Activated CD8-positive, alpha-beta T cell treated with anti-CD3 and anti-CD28 coated beads, Interleukin-2, amount 10 ng/mL, durations not matched to agents 7 days and 5 days (primary cell): ENCODE measurements at regions not wholly inside any gene's neighbourhood (a gene's known extent, or its start where the extent isn't known, plus 50 kb on each side); places are given as distances from the start of the nearest gene placed in this dataset.

ENCODE experiments used
- ATAC-seq: fragments of 150-1000 bp; cut with Tn5 transposase; one replicate; pipeline ENCODE4 v1.10.0; 2021; ENCODE audit warnings: moderate library complexity
- CTCF ChIA-PET: fragments of 350-600 bp; sonication (Branson Sonifier 250); formaldehyde crosslinking; loops from one replicate; lab custom pipeline; 2021; ENCODE audit warnings: antibody characterized with exemption; lab: Charles Lee
- POLR2A ChIA-PET: fragments of 350-600 bp; sonication (Branson Sonifier 250); formaldehyde crosslinking; loops from one replicate; lab custom pipeline; 2021; ENCODE audit warnings: antibody characterized with exemption; lab: Charles Lee
- DNase-seq: peaks from one replicate; pipeline ENCODE4 v3.0.0-alpha.2; 2020
- H3K27ac Mint-ChIP-seq: one replicate; pipeline ENCODE4 v1.8.0; 2021; ENCODE audit warnings: mild to moderate bottlenecking, mixed read lengths
- H3K27me3 Mint-ChIP-seq: one replicate; pipeline ENCODE4 v1.8.0; 2021; ENCODE audit warnings: low read depth, mixed read lengths
- H3K36me3 Mint-ChIP-seq: one replicate; pipeline ENCODE4 v1.8.0; 2021; ENCODE audit warnings: low read depth, mixed read lengths
- H3K4me1 Mint-ChIP-seq: one replicate; pipeline ENCODE4 v1.8.0; 2021; ENCODE audit warnings: low read depth, mixed read lengths
- H3K4me3 Mint-ChIP-seq: one replicate; pipeline ENCODE4 v1.8.0; 2021; ENCODE audit warnings: mild to moderate bottlenecking, mixed read lengths
- H3K9me3 Mint-ChIP-seq: one replicate; pipeline ENCODE4 v1.8.0; 2022; ENCODE audit warnings: mixed read lengths; ENCODE audit not compliant: insufficient read depth

GRCh38 chr18:59967878-59968277 lies 68.1 kb downstream of the PMAIP1 start:
- H3K4me1 Mint-ChIP-seq: peaks cover 14% of the 10 kb centered on the region
- ChIA-PET POLR2A (interaction anchor here (1.6 kb wide), 1 partner anchor 68 kb away, joined by 6 read pairs; no protein-coding TSS in a partner anchor), CTCF (no interaction called here)
- no peak overlapping the region for H3K4me3 Mint-ChIP-seq
- DNase-seq: no peak
- H3K27me3 Mint-ChIP-seq: peaks cover 37% of the 10 kb centered on the region
- H3K27ac Mint-ChIP-seq: no peak overlapping the region
- no peaks in the 10 kb centered on the region for H3K36me3 Mint-ChIP-seq
- H3K9me3 Mint-ChIP-seq: no peaks in the 10 kb centered on the region
- no peak for ATAC-seq

- Mint-ChIP-seq H3K36me3 (no peaks in the 10 kb centered on the region), H3K27ac (no peak overlapping the region), H3K4me3 (no peak overlapping the region), H3K27me3 (peaks cover 37% of the 10 kb centered on the region), H3K4me1 (peaks cover 14% of the 10 kb centered on the region), H3K9me3 (no peaks in the 10 kb centered on the region)
- POLR2A ChIA-PET: interaction anchor here (1.6 kb wide), 1 partner anchor 67 kb away, joined by 6 read pairs; no protein-coding TSS in a partner anchor
- CTCF ChIA-PET: interaction anchor here (0.7 to 1.3 kb wide), 3 partner anchors 21 to 126 kb away, joined by 3 to 4 read pairs (median 3); no protein-coding TSS in a partner anchor
- DNase-seq (no peak), ATAC-seq (no peak)
These were observed 67.1 kb downstream of the PMAIP1 start for GRCh38 chr18:59966913-59967312.

GRCh38 chr18:59963229-59963628 lies 63.4 kb downstream of the PMAIP1 start:
- H3K36me3 Mint-ChIP-seq: no peaks in the 10 kb centered on the region
- H3K27me3 Mint-ChIP-seq: peaks cover 30% of the 10 kb centered on the region
- DNase-seq (no peak), ATAC-seq (no peak)
- H3K4me1 Mint-ChIP-seq: peaks cover 6% of the 10 kb centered on the region
- CTCF ChIA-PET: interaction anchor here (1.1 kb wide), 1 partner anchor 25 kb away, joined by 6 read pairs; no protein-coding TSS in a partner anchor
- no peak overlapping the region for H3K27ac Mint-ChIP-seq
- H3K4me3 Mint-ChIP-seq: no peak overlapping the region
- POLR2A ChIA-PET: no interaction called here
- no peaks in the 10 kb centered on the region for H3K9me3 Mint-ChIP-seq

- POLR2A ChIA-PET: no interaction called here
- Mint-ChIP-seq H3K36me3 (no peaks in the 10 kb centered on the region), H3K9me3 (no peaks in the 10 kb centered on the region), H3K27me3 (peaks cover 22% of the 10 kb centered on the region), H3K4me3 (no peak overlapping the region), H3K4me1 (peaks cover 6% of the 10 kb centered on the region), H3K27ac (no peak overlapping the region)
- DNase-seq (no peak), ATAC-seq (no peak)
- CTCF ChIA-PET: interaction anchor here (0.7 to 1.0 kb wide), 2 partner anchors 13 to 27 kb away, joined by 3 read pairs; no protein-coding TSS in a partner anchor
These were observed 61.3 kb downstream of the PMAIP1 start for GRCh38 chr18:59961070-59961469.

DNA sequence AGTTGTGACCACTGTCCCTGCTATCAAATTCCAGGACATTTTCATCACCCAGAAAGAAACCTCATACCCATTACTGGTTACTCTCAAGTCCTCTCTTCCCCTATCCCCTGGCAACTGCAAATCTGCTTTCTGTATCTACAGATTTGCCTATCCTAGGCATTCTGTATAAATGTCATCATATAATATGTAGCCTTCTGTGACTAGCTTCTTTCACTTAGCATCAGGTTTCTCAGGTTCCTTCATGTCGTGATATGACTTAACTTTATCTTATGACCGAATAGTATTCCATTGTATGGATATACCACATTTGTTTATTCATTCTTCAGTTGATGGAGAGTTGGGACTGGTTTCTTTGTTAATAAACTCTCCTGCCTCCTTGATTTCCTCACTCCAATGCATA lies 60.5 kb downstream of the PMAIP1 start:
- DNase-seq (no peak), ATAC-seq (no peak)
- no peak overlapping the region for H3K27ac Mint-ChIP-seq
- no peaks in the 10 kb centered on the region for H3K9me3 Mint-ChIP-seq
- peaks cover 6% of the 10 kb centered on the region for H3K4me1 Mint-ChIP-seq
- ChIA-PET POLR2A (no interaction called here), CTCF (no interaction called here)
- peaks cover 20% of the 10 kb centered on the region for H3K27me3 Mint-ChIP-seq
- no peaks in the 10 kb centered on the region for H3K36me3 Mint-ChIP-seq
- no peak overlapping the region for H3K4me3 Mint-ChIP-seq

- H3K27ac Mint-ChIP-seq: no peak overlapping the region
These were observed 59.8 kb downstream of the PMAIP1 start for GRCh38 chr18:59959606-59960005.

GRCh38 chr18:59959073-59959472 lies 59.3 kb downstream of the PMAIP1 start:
- DNase-seq: no peak
- ATAC-seq: no peak
- H3K4me1 Mint-ChIP-seq: peaks cover 8% of the 10 kb centered on the region
- peaks cover 18% of the 10 kb centered on the region for H3K27me3 Mint-ChIP-seq
- H3K27ac Mint-ChIP-seq: no peak overlapping the region
- H3K4me3 Mint-ChIP-seq: no peak overlapping the region
- no peaks in the 10 kb centered on the region for H3K9me3 Mint-ChIP-seq
- H3K36me3 Mint-ChIP-seq: no peaks in the 10 kb centered on the region
- ChIA-PET POLR2A (no interaction called here), CTCF (no interaction called here)

More at GRCh38 chr18:59959606-59960005, 59.8 kb downstream of the PMAIP1 start:
- ChIA-PET CTCF (no interaction called here), POLR2A (no interaction called here)
- Mint-ChIP-seq H3K4me1 (peaks cover 8% of the 10 kb centered on the region), H3K9me3 (no peaks in the 10 kb centered on the region), H3K4me3 (no peak overlapping the region), H3K36me3 (no peaks in the 10 kb centered on the region), H3K27me3 (peaks cover 17% of the 10 kb centered on the region)
- no peak for DNase-seq
- no peak for ATAC-seq

DNA sequence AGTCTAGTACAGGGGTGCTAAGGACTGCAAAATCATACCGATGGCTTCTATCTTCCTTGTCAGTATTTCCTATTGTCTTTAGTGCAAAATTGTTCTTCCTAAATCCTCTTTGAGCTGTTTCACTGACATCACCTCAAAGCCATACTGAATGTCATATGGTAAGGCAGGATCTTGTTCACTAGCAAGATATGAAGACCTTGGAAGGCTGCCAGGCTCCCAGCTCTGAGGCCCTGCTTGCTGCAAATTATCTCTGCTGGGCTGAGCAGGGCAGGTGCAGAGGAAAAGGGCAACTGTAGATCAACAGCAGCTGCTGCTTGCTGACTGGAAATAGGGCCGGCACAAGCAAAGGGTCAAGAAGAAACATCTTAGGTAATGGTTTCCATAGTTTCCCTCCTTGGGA lies 58.2 kb downstream of the PMAIP1 start:
- Mint-ChIP-seq H3K4me3 (no peak overlapping the region), H3K27me3 (peaks cover 15% of the 10 kb centered on the region), H3K36me3 (no peaks in the 10 kb centered on the region), H3K9me3 (no peaks in the 10 kb centered on the region), H3K4me1 (peaks cover 8% of the 10 kb centered on the region), H3K27ac (no peak overlapping the region)
- ChIA-PET CTCF (interaction anchor here (0.8 kb wide), 1 partner anchor 30 kb away, joined by 3 read pairs; no protein-coding TSS in a partner anchor), POLR2A (no interaction called here)
- no peak for ATAC-seq
- no peak for DNase-seq

DNA sequence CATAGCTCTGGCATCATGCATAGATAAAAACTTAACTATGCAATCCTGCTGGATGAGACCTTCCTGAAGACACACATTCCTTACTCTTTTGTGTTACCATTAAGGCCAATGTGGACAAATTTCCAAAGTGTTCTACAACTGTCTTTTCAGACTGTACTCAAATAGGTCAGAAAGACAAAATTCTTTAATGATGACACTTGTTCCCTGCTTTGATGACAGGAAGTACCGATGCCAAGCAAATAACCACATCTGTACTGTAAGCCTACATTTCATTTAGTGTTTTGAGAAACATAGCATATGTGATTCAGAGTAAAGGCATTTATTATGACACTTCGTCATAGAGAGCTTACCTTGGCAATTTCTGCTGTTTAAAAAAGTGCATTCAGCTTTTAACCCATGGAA lies 55.0 kb downstream of the PMAIP1 start:
- Mint-ChIP-seq H3K4me1 (peaks cover 12% of the 10 kb centered on the region), H3K9me3 (no peaks in the 10 kb centered on the region), H3K27me3 (peaks cover 18% of the 10 kb centered on the region), H3K27ac (no peak overlapping the region), H3K4me3 (no peak overlapping the region), H3K36me3 (no peaks in the 10 kb centered on the region)
- no peak for DNase-seq
- ChIA-PET POLR2A (interaction anchor here (0.8 kb wide), 1 partner anchor 50 kb away, joined by 4 read pairs; no protein-coding TSS in a partner anchor), CTCF (interaction anchor here (0.7 kb wide), 1 partner anchor 81 kb away, joined by 3 read pairs; no protein-coding TSS in a partner anchor)
- ATAC-seq: no peak

DNA sequence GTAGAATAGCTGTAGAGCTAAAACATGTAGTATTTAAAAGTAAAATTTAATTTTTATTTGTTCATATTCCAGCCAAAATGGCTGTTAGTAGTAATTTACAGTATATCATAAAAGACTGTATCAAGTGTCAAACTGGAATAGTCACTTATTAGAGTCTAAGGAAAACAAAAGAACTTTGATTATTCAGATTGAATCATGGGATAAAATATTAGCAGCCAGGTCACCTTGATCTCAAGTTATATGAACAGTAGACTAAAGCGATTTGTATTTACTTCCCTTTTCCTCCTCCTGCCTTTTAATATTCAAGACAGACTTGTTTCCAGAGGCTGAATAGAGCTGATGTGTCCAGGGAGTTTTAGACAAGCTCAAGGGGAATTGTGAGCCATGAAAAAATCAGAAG lies 54.4 kb downstream of the PMAIP1 start:
- Mint-ChIP-seq H3K4me1 (peaks cover 8% of the 10 kb centered on the region), H3K27ac (no peak overlapping the region), H3K36me3 (no peaks in the 10 kb centered on the region), H3K4me3 (no peak overlapping the region), H3K27me3 (peaks cover 21% of the 10 kb centered on the region), H3K9me3 (no peaks in the 10 kb centered on the region)
- POLR2A ChIA-PET: interaction anchor here (0.8 to 1.9 kb wide), 3 partner anchors 49 to 69 kb away, joined by 3 to 10 read pairs (median 4); no protein-coding TSS in a partner anchor
- ATAC-seq (no peak), DNase-seq (no peak)
- CTCF ChIA-PET: interaction anchor here (0.6 to 0.7 kb wide), 2 partner anchors 80 to 117 kb away, joined by 3 read pairs; no protein-coding TSS in a partner anchor
